ENCODE measurements at regions not wholly inside any gene's neighbourhood (a gene's known extent, or its start where the extent isn't known, plus 50 kb on each side); places are given as distances from the start of the nearest gene placed in this dataset.

DNA sequence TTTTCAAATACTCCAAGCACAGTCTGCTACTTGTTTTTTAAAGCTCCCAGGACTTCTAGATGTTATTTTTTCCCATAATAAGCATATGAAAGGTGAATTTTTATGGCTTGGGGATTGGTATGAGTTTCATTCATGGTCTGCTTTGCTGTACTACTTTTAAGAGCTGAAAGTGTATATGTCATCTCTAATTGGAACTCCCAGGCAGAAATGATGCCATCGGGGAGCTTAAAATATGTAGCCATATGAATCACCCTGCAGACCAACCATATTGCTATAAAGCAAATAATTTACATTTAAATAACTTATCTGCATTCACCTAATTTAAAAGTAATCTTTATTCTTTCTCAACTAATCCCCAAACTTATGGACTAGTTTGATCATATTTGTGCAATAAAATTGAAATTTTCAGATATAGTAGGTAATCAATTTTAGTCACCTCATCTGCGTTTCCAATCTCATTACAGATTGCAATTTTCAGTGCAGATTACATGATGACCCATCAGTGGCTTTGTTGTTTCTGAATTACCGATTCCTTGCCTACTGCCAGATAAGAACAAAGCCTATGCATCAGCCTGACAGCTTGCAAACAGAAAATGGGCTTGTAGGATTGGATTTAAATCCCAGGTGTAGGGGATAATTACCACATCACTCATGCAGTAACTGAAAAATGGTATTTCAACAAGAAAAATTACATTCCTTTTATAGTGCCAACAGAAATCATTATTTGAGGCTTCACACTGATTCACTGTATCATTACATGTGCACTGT, 689.4 kb downstream of the NOVA1 start:
- no peaks in the 10 kb centered on the region for H3K4me1 ChIP-seq
- no peaks in the 10 kb centered on the region for H3K9me3 ChIP-seq
- H3K27me3 ChIP-seq: no peaks in the 10 kb centered on the region
- H3K36me3 ChIP-seq: no peaks in the 10 kb centered on the region
- H3K4me3 ChIP-seq (ENCODE audit: low read depth, low read length): no peak overlapping the region
- no peak for DNase-seq
- no peak for TF ChIP-seq CTCF (IDR thresholded peaks at IDR 0.05; ENCODE audit: low read depth, low read length)

DNA sequence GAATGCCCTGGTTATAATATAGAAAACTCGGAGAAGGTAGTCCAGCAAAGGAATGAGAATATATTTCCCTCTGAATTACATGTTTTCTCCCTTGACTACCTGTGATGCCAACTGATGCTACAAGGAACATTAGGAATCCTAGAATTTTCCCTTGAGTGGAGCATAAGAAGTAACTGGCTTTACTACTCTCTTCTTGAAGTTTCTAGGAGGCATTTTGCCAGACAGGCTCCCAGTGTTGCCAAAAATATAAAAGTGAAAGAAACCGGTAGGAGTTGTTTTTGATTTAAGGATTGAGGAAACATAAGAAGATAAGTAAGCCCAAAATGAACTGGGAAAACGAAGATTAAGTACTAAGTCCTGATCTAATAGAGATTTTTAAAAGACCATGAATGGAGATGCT, 693.4 kb downstream of the NOVA1 start:
- H3K9me3 ChIP-seq: no peaks in the 10 kb centered on the region
- no peak for TF ChIP-seq CTCF (IDR thresholded peaks at IDR 0.05; ENCODE audit: low read depth, low read length)
- DNase-seq: no peak

GRCh38 chr14:25899197-25899596, 698.6 kb downstream of the NOVA1 start:
- no peak for DNase-seq
- Histone ChIP-seq H3K36me3 (no peaks in the 10 kb centered on the region), H3K9me3 (no peaks in the 10 kb centered on the region), H3K27me3 (no peaks in the 10 kb centered on the region), H3K4me3 (ENCODE audit: low read depth, low read length) (no peak overlapping the region), H3K4me1 (no peaks in the 10 kb centered on the region)
- TF ChIP-seq CTCF (IDR thresholded peaks at IDR 0.05; ENCODE audit: low read depth, low read length): no peak

More for the DNA sequence above, 693.4 kb downstream of the NOVA1 start:
- no peaks in the 10 kb centered on the region for H3K27me3 ChIP-seq
- H3K4me1 ChIP-seq: no peaks in the 10 kb centered on the region
- no peaks in the 10 kb centered on the region for H3K36me3 ChIP-seq
- H3K4me3 ChIP-seq (ENCODE audit: low read depth, low read length): no peak overlapping the region

DNA sequence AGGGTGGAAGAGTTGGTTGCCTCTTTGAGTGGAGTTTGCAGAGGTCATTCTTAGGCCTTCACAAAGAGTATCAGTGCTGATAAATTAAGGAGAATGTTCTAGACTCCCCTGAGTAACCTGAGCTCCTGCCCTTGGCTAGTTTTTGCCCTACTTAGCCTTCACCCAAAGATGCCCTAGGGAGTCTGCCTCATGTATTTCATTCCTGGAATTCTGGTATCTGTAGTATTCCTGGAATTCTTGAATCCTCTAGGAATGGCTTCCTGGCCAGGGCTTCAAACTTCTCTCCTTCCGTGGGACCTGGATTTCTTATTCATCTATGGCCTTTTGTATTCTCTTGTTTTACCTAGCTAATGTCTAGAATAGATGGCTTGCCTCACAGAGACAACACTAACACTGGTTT, 701.1 kb downstream of the NOVA1 start:
- no peak for TF ChIP-seq CTCF (IDR thresholded peaks at IDR 0.05; ENCODE audit: low read depth, low read length)
- no peak overlapping the region for H3K4me3 ChIP-seq (ENCODE audit: low read depth, low read length)
- H3K36me3 ChIP-seq: no peaks in the 10 kb centered on the region
- no peaks in the 10 kb centered on the region for H3K27me3 ChIP-seq
- H3K9me3 ChIP-seq: no peaks in the 10 kb centered on the region
- DNase-seq: no peak
- H3K4me1 ChIP-seq: no peaks in the 10 kb centered on the region

DNA sequence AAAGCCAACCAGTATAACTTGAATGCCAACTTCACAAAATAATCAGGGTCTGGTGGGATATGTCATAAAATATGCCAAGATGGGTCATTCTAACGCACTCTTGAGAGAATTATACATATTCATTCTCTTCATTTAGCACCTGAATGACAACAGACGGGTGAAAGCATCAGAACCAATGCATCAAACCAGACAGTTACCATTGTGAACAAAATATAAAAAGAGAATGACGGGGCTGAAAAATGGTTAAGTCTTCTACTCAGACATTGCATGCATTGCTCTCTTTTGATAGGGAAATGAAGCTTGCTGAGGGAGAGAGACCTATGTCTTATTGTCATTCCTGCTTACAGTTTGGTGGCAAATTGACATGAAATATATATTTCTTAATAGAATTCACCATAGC, 702.1 kb downstream of the NOVA1 start:
- Histone ChIP-seq H3K4me1 (no peaks in the 10 kb centered on the region), H3K36me3 (no peaks in the 10 kb centered on the region), H3K4me3 (ENCODE audit: low read depth, low read length) (no peak overlapping the region), H3K9me3 (peaks cover 3% of the 10 kb centered on the region; the same call in 1 of the 2 replicates), H3K27me3 (no peaks in the 10 kb centered on the region)
- no peak for TF ChIP-seq CTCF (IDR thresholded peaks at IDR 0.05; ENCODE audit: low read depth, low read length)
- DNase-seq: no peak

DNA sequence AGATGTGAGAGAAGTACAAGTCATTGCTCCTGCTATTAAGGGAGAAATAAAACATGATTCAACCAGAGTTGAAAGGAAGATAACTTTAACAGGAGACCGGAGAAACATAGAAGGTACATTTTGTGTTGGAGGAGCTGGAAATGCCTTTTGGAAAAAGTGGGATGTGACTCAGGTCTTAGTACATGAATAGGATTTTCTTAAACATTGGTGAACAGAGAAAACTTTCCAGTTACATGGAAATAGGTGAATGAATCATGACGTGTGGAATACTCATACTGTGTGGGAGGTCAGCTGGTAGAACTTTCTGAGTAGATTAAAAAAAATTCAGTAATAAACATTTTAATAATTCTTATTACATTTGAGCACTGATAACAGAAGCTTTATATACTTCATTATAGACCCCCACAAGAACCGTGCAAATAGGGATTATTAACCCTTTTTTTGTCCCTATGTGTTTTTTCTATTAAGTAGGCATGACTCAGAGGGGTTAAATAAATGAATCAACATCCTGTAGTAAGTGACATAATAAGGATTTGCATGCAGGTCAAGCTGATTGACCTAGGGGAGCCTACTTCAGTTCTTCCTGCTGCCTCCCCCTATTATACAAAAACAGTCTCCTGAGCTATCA, 710.5 kb downstream of the NOVA1 start:
- Histone ChIP-seq H3K4me3 (ENCODE audit: low read depth, low read length) (no peak overlapping the region), H3K9me3 (peaks cover 3% of the 10 kb centered on the region; the same call in 1 of the 2 replicates), H3K27me3 (no peaks in the 10 kb centered on the region), H3K4me1 (no peaks in the 10 kb centered on the region), H3K36me3 (no peaks in the 10 kb centered on the region)
- DNase-seq: no peak
- TF ChIP-seq CTCF (IDR thresholded peaks at IDR 0.05; ENCODE audit: low read depth, low read length): no peak

Data from BE2C (cell line).